Astrocyte (in vitro differentiated cells and primary cell): ENCODE measurements at regions not wholly inside any gene's neighbourhood (a gene's known extent, or its start where the extent isn't known, plus 50 kb on each side); places are given as distances from the start of the nearest gene placed in this dataset.

Experiments
- DNase-seq: peaks from one replicate; pipeline ENCODE4 v3.0.0-alpha.2; 2010; ENCODE audit warnings: low read depth
- FAIRE-seq: peaks from 2 replicates; lab custom pipeline; 2011; peaks lifted over from hg19 to GRCh38; lab: Jason Lieb, UNC
- H2AFZ ChIP-seq: 2 replicates; pipeline ENCODE4 v1.6.0; 2012; ENCODE audit warnings: low read depth, low read length, inconsistent platforms
- H3K27ac ChIP-seq: 2 replicates; pipeline ENCODE4 v1.5.1; 2011; ENCODE audit warnings: low read depth, low read length, inconsistent platforms
- H3K27me3 ChIP-seq: 2 replicates; pipeline ENCODE4 v1.6.0; 2011; ENCODE audit warnings: low read length, inconsistent platforms; ENCODE audit not compliant: insufficient read depth
- H3K36me3 ChIP-seq: 2 replicates; pipeline ENCODE4 v1.5.1; 2011; ENCODE audit warnings: low read length, inconsistent platforms; ENCODE audit not compliant: insufficient read depth
- H3K4me1 ChIP-seq: 2 replicates; pipeline ENCODE4 v1.5.1; 2011; ENCODE audit warnings: low read length, inconsistent platforms; ENCODE audit not compliant: insufficient read depth
- H3K4me2 ChIP-seq: 2 replicates; pipeline ENCODE4 v1.6.0; 2012; ENCODE audit warnings: low read length, inconsistent platforms
- H3K4me3 ChIP-seq: 2 replicates; pipeline ENCODE4 v1.5.1; 2011; ENCODE audit warnings: low read depth, mild to moderate bottlenecking, low read length, inconsistent platforms; ENCODE audit not compliant: insufficient read depth
- H3K79me2 ChIP-seq: 2 replicates; pipeline ENCODE4 v1.6.0; 2012; ENCODE audit warnings: mild to moderate bottlenecking, low read length, inconsistent platforms; ENCODE audit not compliant: insufficient read depth
- H3K9ac ChIP-seq: 2 replicates; pipeline ENCODE4 v1.6.0; 2012; ENCODE audit warnings: mild to moderate bottlenecking, low read length, inconsistent platforms
- H3K9me3 ChIP-seq: 2 replicates; pipeline ENCODE4 v1.5.1; 2012; ENCODE audit warnings: low read depth, mild to moderate bottlenecking, low read length, inconsistent platforms; ENCODE audit not compliant: insufficient read depth
- H4K20me1 ChIP-seq: 2 replicates; pipeline ENCODE4 v1.6.0; 2012; ENCODE audit warnings: low read length, inconsistent platforms; ENCODE audit not compliant: insufficient read depth
- H3K27ac Mint-ChIP-seq: one replicate; pipeline ENCODE4 v1.8.0; 2021; ENCODE audit warnings: mild to moderate bottlenecking, mixed read lengths; ENCODE audit not compliant: unreplicated experiment
- H3K27me3 Mint-ChIP-seq: one replicate; pipeline ENCODE4 v1.8.0; 2021; ENCODE audit warnings: low read depth, mixed read lengths; ENCODE audit not compliant: unreplicated experiment
- H3K36me3 Mint-ChIP-seq: one replicate; pipeline ENCODE4 v1.8.0; 2021; ENCODE audit warnings: low read depth, mixed read lengths; ENCODE audit not compliant: unreplicated experiment
- H3K4me1 Mint-ChIP-seq: one replicate; pipeline ENCODE4 v1.8.0; 2021; ENCODE audit warnings: low read depth, mixed read lengths; ENCODE audit not compliant: unreplicated experiment
- H3K4me3 Mint-ChIP-seq: one replicate; pipeline ENCODE4 v1.8.0; 2021; ENCODE audit warnings: mild to moderate bottlenecking, moderate library complexity, mixed read lengths; ENCODE audit not compliant: unreplicated experiment
- H3K9me3 Mint-ChIP-seq: one replicate; pipeline ENCODE4 v1.8.0; 2021; ENCODE audit warnings: mild to moderate bottlenecking, mixed read lengths; ENCODE audit not compliant: unreplicated experiment
- CTCF ChIP-seq: IDR thresholded peaks from 2 replicates; pipeline ENCODE4 v1.5.1; 2011; ENCODE audit warnings: low read depth, mild to moderate bottlenecking, inconsistent platforms, low read length, moderate library complexity; ENCODE audit not compliant: insufficient read depth
- EZH2 ChIP-seq: IDR thresholded peaks from 2 replicates; pipeline ENCODE4 v1.6.1; 2012; ENCODE audit warnings: mild to moderate bottlenecking, low read length, inconsistent platforms; ENCODE audit not compliant: insufficient read depth

DNA sequence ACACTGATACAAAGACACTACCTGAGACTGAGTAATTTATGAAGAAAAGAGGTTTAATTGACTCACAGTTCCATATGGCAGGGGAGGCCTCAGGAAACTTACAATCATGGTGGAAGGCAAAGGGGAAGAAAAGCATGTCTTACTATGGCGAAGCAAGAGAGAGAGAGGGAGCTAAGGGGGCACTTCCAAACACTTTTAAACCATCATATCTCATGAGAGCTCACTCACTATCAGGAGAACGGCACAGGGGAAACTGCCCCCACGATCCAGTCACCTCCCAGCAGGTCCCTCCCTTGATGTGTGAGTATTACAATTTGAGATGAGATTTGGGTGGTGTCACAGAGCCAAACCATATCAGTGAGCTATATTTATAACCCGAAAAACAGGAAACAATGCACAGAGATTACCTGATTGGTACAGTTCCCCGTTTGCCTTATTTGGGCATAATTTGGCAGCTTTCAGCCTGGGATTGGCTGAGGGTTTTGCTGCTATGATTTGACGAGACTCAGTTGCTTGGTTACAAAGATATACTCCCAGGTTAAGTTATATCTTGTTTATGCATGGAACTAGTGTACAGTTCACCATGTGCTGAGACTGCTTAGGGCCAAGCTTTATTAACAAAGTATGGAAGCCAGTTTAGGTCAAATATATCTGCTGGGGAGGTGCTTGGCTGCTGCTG, 184.2 kb downstream of the NR2F2 start:
- H3K4me2 ChIP-seq = no peak overlapping the region
- no peak overlapping the region for H3K27ac Mint-ChIP-seq
- H3K36me3 Mint-ChIP-seq = no peaks in the 10 kb centered on the region
- no peaks in the 10 kb centered on the region for H3K36me3 ChIP-seq
- H3K4me1 ChIP-seq = no peaks in the 10 kb centered on the region
- no peaks in the 10 kb centered on the region for H3K27me3 ChIP-seq
- H3K9ac ChIP-seq = no peak overlapping the region
- no peak overlapping the region for H3K4me3 Mint-ChIP-seq
- H3K79me2 ChIP-seq = no peaks in the 10 kb centered on the region
- no peaks in the 10 kb centered on the region for H3K4me1 Mint-ChIP-seq
- TF ChIP-seq CTCF = no peak
- TF ChIP-seq EZH2 = no peak
- H3K9me3 ChIP-seq = no peaks in the 10 kb centered on the region
- peaks cover 3% of the 10 kb centered on the region for H3K27me3 Mint-ChIP-seq
- H3K4me3 ChIP-seq = no peak overlapping the region
- FAIRE-seq = no peak
- H3K27ac ChIP-seq = no peak overlapping the region
- H3K9me3 Mint-ChIP-seq = peaks cover 4% of the 10 kb centered on the region
- DNase-seq = no peak
- no peak overlapping the region for H2AFZ ChIP-seq
- no peaks in the 10 kb centered on the region for H4K20me1 ChIP-seq

DNA sequence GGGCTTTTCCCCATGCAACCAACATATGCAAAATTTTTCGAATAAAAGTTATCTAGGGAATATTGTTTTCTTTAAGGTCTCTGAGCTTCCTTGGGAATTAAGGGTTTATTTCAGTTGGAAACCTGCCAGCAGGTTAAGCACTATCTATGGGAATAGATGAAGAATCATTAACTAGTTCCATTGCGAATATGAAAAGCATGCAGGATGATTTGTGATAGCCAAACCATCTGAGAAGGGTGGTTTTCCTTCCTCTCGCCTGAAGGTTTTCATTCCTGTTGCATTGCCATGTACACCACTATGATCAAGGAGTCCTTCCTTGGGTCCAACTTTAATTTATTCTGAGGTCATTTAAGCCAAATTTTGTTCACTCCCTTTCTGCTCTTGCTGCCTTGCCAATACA, 184.9 kb downstream of the NR2F2 start:
- H4K20me1 ChIP-seq = no peaks in the 10 kb centered on the region
- no peak overlapping the region for H3K4me3 ChIP-seq
- H3K36me3 Mint-ChIP-seq = no peaks in the 10 kb centered on the region
- no peaks in the 10 kb centered on the region for H3K4me1 ChIP-seq
- peaks cover 3% of the 10 kb centered on the region for H3K27me3 Mint-ChIP-seq
- H3K27ac ChIP-seq = no peak overlapping the region
- H3K9me3 Mint-ChIP-seq = peaks cover 4% of the 10 kb centered on the region
- H3K4me3 Mint-ChIP-seq = no peak overlapping the region
- H2AFZ ChIP-seq = no peak overlapping the region
- DNase-seq (no peak), FAIRE-seq (no peak)
- H3K27ac Mint-ChIP-seq = no peak overlapping the region
- no peaks in the 10 kb centered on the region for H3K9me3 ChIP-seq
- H3K9ac ChIP-seq = no peak overlapping the region
- no peaks in the 10 kb centered on the region for H3K27me3 ChIP-seq
- H3K4me1 Mint-ChIP-seq = no peaks in the 10 kb centered on the region
- no peaks in the 10 kb centered on the region for H3K36me3 ChIP-seq
- no peaks in the 10 kb centered on the region for H3K79me2 ChIP-seq
- no peak overlapping the region for H3K4me2 ChIP-seq
- no peak for TF ChIP-seq CTCF
- no peak for TF ChIP-seq EZH2

GRCh38 chr15:96521386-96521785, 190.9 kb downstream of the NR2F2 start:
- Histone ChIP-seq H4K20me1 (no peaks in the 10 kb centered on the region), H3K27me3 (no peaks in the 10 kb centered on the region), H3K4me3 (no peak overlapping the region), H3K36me3 (no peaks in the 10 kb centered on the region), H3K9ac (no peak overlapping the region), H3K79me2 (no peaks in the 10 kb centered on the region), H3K4me1 (no peaks in the 10 kb centered on the region), H3K9me3 (no peaks in the 10 kb centered on the region), H2AFZ (no peak overlapping the region), H3K4me2 (no peak overlapping the region), H3K27ac (no peak overlapping the region)
- Mint-ChIP-seq H3K4me3 (no peak overlapping the region), H3K9me3 (peaks cover 4% of the 10 kb centered on the region), H3K4me1 (no peaks in the 10 kb centered on the region), H3K27ac (no peak overlapping the region), H3K27me3 (peaks cover 8% of the 10 kb centered on the region), H3K36me3 (no peaks in the 10 kb centered on the region)
- FAIRE-seq (no peak), DNase-seq (no peak)
- TF ChIP-seq EZH2 (no peak), CTCF (no peak)
